ENCODE measurements at regions not wholly inside any gene's neighbourhood (a gene's known extent, or its start where the extent isn't known, plus 50 kb on each side); places are given as distances from the start of the nearest gene placed in this dataset.

DNA sequence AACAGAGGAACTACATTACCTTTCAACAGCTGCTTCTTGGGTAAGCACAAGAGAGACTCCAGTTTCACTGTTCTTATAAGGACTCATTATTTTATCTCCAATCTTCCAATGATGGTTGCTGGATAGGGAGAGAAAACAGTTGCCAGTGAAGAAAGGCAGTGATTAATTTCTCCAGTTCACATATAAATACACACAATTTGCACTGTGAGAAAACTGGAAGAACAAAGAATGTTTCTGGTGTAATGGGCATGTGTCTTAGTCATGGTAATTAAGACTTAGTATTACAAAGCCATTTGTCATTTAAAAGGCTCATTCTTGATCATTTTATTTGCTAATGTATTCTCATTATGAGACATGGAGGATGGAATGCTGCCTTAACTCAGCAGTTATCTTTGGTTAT is 78.0 kb upstream of the FAR2 start:
- DNase-seq, result no peak
- H3K4me1 Mint-ChIP-seq (ENCODE audit: low read depth, unreplicated experiment), result peaks cover 11% of the 10 kb centered on the region
- TF ChIP-seq, protein P1, sequence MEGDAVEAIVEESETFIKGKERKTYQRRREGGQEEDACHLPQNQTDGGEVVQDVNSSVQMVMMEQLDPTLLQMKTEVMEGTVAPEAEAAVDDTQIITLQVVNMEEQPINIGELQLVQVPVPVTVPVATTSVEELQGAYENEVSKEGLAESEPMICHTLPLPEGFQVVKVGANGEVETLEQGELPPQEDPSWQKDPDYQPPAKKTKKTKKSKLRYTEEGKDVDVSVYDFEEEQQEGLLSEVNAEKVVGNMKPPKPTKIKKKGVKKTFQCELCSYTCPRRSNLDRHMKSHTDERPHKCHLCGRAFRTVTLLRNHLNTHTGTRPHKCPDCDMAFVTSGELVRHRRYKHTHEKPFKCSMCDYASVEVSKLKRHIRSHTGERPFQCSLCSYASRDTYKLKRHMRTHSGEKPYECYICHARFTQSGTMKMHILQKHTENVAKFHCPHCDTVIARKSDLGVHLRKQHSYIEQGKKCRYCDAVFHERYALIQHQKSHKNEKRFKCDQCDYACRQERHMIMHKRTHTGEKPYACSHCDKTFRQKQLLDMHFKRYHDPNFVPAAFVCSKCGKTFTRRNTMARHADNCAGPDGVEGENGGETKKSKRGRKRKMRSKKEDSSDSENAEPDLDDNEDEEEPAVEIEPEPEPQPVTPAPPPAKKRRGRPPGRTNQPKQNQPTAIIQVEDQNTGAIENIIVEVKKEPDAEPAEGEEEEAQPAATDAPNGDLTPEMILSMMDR (IDR thresholded peaks at IDR 0.05; ENCODE audit: partially characterized antibody, unreplicated experiment), result no peak
- peaks cover 4% of the 10 kb centered on the region for H3K9me3 Mint-ChIP-seq (ENCODE audit: unreplicated experiment)
- no peaks in the 10 kb centered on the region for H3K36me3 Mint-ChIP-seq (ENCODE audit: unreplicated experiment)
- H3K27ac Mint-ChIP-seq (ENCODE audit: unreplicated experiment), result no peak overlapping the region
- no peak overlapping the region for H3K4me3 Mint-ChIP-seq (ENCODE audit: unreplicated experiment)
- peaks cover 2% of the 10 kb centered on the region for H3K27me3 Mint-ChIP-seq (ENCODE audit: unreplicated experiment)

DNA sequence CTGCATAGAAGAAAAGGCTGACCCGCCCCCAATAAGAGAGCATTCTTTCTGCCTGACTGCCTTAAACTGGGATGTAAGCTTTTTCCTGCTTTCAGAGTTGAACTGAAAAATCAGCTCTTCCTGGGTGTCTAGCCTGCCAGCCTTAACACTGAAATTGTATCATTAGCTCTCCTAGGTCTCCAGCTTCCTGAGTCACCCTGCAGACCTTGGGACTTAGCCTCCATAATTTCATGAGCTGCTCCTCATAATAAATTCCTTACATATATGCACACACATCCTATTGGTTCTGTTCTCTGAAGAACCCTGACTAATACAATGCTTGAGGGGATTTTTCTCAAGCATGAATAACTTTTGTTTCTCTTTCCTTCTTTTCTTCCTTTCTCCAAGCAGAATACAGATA is 76.4 kb upstream of the FAR2 start:
- TF ChIP-seq, protein P1 (IDR thresholded peaks at IDR 0.05; ENCODE audit: partially characterized antibody, unreplicated experiment), result no peak
- Mint-ChIP-seq H3K4me3 (ENCODE audit: unreplicated experiment) (no peak overlapping the region), H3K36me3 (ENCODE audit: unreplicated experiment) (no peaks in the 10 kb centered on the region), H3K9me3 (ENCODE audit: unreplicated experiment) (no peaks in the 10 kb centered on the region), H3K4me1 (ENCODE audit: low read depth, unreplicated experiment) (peaks cover 4% of the 10 kb centered on the region), H3K27ac (ENCODE audit: unreplicated experiment) (no peak overlapping the region), H3K27me3 (ENCODE audit: unreplicated experiment) (no peaks in the 10 kb centered on the region)
- DNase-seq, result no peak

DNA sequence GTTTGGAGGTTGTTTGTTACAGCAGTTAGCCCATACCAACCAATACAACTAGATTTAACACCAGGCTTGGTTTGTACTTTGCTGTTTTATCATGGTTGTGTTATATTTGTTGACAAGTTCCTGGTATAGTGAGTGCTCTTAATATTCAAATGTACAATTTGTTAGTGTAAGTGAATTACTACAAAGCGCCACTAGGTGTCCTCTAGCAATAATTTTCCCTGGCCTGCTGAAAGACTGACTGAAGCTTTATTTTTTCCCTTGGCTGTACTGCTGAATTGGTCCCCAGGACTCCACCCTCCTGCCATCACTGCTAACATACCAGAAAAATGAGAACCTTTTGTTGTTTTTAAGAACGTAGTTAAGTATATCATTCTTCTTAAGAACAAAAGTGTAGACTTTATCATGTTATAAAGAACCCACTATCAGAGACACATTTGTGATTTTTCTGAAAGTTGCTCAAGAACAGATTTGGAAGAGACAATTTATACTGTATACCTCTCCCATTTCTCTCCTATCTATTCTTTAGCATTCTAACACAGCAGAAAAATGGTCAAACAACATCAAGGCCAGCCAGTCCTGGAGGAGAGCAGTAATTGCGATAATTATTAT is 75.3 kb upstream of the FAR2 start:
- Mint-ChIP-seq H3K27me3 (ENCODE audit: unreplicated experiment) (no peaks in the 10 kb centered on the region), H3K9me3 (ENCODE audit: unreplicated experiment) (no peaks in the 10 kb centered on the region), H3K4me3 (ENCODE audit: unreplicated experiment) (no peak overlapping the region), H3K27ac (ENCODE audit: unreplicated experiment) (no peak overlapping the region), H3K36me3 (ENCODE audit: unreplicated experiment) (no peaks in the 10 kb centered on the region), H3K4me1 (ENCODE audit: low read depth, unreplicated experiment) (peaks cover 4% of the 10 kb centered on the region)
- DNase-seq, result no peak
- TF ChIP-seq, protein P1 (IDR thresholded peaks at IDR 0.05; ENCODE audit: partially characterized antibody, unreplicated experiment), result peak; percentile 96

DNA sequence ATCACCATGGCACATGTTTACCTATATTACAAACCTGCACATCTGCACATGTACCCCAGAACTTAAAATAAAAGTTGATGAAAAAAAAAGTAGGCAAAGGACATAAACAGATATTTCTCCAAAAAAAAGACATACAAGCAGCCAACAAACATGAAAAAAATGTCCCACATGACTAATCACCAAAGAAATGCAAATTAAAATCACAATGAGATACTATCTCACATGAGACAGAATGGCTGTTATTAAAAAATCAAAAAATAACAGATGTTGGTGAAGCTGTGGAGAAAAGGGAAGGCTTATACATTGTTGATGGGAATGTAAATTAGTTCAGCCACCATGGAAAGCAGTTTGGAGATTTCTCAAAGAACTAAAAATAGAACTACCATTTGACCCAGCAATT is 68.0 kb upstream of the FAR2 start:
- Mint-ChIP-seq H3K9me3 (ENCODE audit: unreplicated experiment) (peaks cover 2% of the 10 kb centered on the region), H3K27ac (ENCODE audit: unreplicated experiment) (no peak overlapping the region), H3K36me3 (ENCODE audit: unreplicated experiment) (no peaks in the 10 kb centered on the region), H3K4me3 (ENCODE audit: unreplicated experiment) (no peak overlapping the region), H3K27me3 (ENCODE audit: unreplicated experiment) (no peaks in the 10 kb centered on the region), H3K4me1 (ENCODE audit: low read depth, unreplicated experiment) (no peaks in the 10 kb centered on the region)
- no peak for DNase-seq
- TF ChIP-seq, protein P1 (IDR thresholded peaks at IDR 0.05; ENCODE audit: partially characterized antibody, unreplicated experiment), result no peak

DNA sequence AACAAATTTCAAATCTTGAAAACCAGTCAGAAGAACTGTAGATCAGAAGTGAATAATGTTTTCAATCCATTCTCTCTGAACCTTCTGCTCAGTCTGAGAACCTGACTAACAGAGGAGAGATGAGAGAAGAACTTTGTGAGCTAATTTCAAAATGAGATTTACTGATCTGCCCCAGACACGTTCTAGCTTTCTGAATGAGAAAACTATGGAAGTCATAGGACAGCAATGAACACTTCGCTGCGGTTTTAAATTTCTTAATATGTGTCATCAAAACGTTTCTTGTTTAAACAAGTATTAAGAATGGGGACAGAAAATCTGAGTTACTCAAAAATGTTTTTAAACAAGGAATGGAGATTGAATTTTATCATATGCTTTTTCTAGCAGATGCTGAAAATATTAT is 66.6 kb upstream of the FAR2 start:
- Mint-ChIP-seq H3K27ac (ENCODE audit: unreplicated experiment) (no peak overlapping the region), H3K9me3 (ENCODE audit: unreplicated experiment) (peaks cover 2% of the 10 kb centered on the region), H3K4me1 (ENCODE audit: low read depth, unreplicated experiment) (no peaks in the 10 kb centered on the region), H3K4me3 (ENCODE audit: unreplicated experiment) (no peak overlapping the region), H3K27me3 (ENCODE audit: unreplicated experiment) (peaks cover 1% of the 10 kb centered on the region), H3K36me3 (ENCODE audit: unreplicated experiment) (no peaks in the 10 kb centered on the region)
- no peak for DNase-seq
- TF ChIP-seq, protein P1 (IDR thresholded peaks at IDR 0.05; ENCODE audit: partially characterized antibody, unreplicated experiment), result no peak

Data from glutamatergic neuron (in vitro differentiated cells).